Heart left ventricle (tissue), 16 donors: ENCODE measurements at regions not wholly inside any gene's neighbourhood (a gene's known extent, or its start where the extent isn't known, plus 50 kb on each side); places are given as distances from the start of the nearest gene placed in this dataset.

Source experiments
- ATAC-seq, 4 donors: fragments of 200-7000 bp; cut with Tn5 transposase; one replicate each; pipeline ENCODE4 v1.9.1; 2020 to 2022; ENCODE audit warnings: moderate library complexity in 4 of 4, mild to moderate bottlenecking in 3 of 4, moderate number of reproducible peaks in 1 of 4
- DNase-seq, 5 donors: peaks; one replicate each; pipeline ENCODE4 v3.0.0-alpha.2; 2020
- H3K27ac ChIP-seq, 12 donors: fragments of 200-600 bp; sonication (generic) in 4 of 12; one replicate each; pipeline versions ENCODE4 v1.5.0 to v1.8.0; 2016 to 2022; ENCODE audit warnings: mild to moderate bottlenecking in 2 of 12
- H3K27me3 ChIP-seq, 9 donors: fragments of 200-600 bp; sonication (generic) in 2 of 9; one replicate each; pipeline versions ENCODE4 v1.5.1 to v1.8.0; 2016 to 2022; ENCODE audit warnings: mild to moderate bottlenecking in 3 of 9
- H3K36me3 ChIP-seq, 9 donors: fragments of 200-600 bp; sonication (generic) in 2 of 9; one replicate each; pipeline versions ENCODE4 v1.5.0 to v1.8.0; 2018 to 2022; ENCODE audit warnings: mild to moderate bottlenecking in 2 of 9
- H3K4me1 ChIP-seq, 12 donors: fragments of 200-600 bp; sonication (generic) in 4 of 12; one replicate each; pipeline versions ENCODE4 v1.5.0 to v1.8.0; 2016 to 2022; ENCODE audit warnings: mild to moderate bottlenecking in 3 of 12
- H3K4me3 ChIP-seq, 12 donors: fragments of 200-600 bp; sonication (generic) in 4 of 12; one replicate each; pipeline versions ENCODE4 v1.5.0 to v1.8.0; 2017 to 2022; ENCODE audit warnings: mild to moderate bottlenecking in 9 of 12, moderate library complexity in 4 of 12
- H3K9me3 ChIP-seq, 12 donors: fragments of 200-600 bp; sonication (generic) in 4 of 12; one replicate each; pipeline versions ENCODE4 v1.5.0 to v1.8.0; 2016 to 2022; ENCODE audit warnings: mild to moderate bottlenecking in 1 of 12
- POLR2A ChIP-seq, 2 donors: fragments of 450-650 bp; IDR thresholded peaks; one replicate each; pipeline ENCODE4 v1.6.1; 2017; ENCODE audit warnings: antibody characterized with exemption in 2 of 2, mild to moderate bottlenecking in 2 of 2, moderate library complexity in 2 of 2
- WGBS, 4 donors: extraction: QIAGEN DNeasy Blood & Tissue Kit in 2 of 4; methylation state at CpG; one replicate each; pipeline versions ENCODE4 v1.1.5 to v1.1.7; 2013 to 2018; 5-methylcytosine and 5-hydroxymethylcytosine counted together
- intact Hi-C, 10 donors: fragments of 100-400 bp; cut with DNase I; formaldehyde crosslinking; loops; one replicate each; pipeline versions ENCODE4 v1.11.1 to v1.14.2; 2022
- TF ChIP-seq, protein P1 (sequence below), 12 donors: fragments of 200-600 bp; sonication (generic) in 4 of 12; IDR thresholded peaks; one replicate each; pipeline versions ENCODE4 v1.5.0 to v1.8.0; 2018 to 2022; ENCODE audit warnings: antibody characterized with exemption in 12 of 12, mild to moderate bottlenecking in 5 of 12
- donor health status: ischemic (EF 13 %, LVEDD 7.1; RV severe dilation, severe dysfunction).
- donor health status: healthy with polysubstance abuse.
- donor health status: DM: no; HTN: yes; CAD: no.
- donor health status: DM: no; HTN: no; CAD: no.
- donor health status: ischemic (EF 25% LVEDD 6.9; RV normal size, moderate dysfunction).
- donor health status: ischemic (EF 25% LVEDD 5.7; RV mildly dilated, moderate dysfunction).
- donor health status: healthy.
- donor health status: DM: yes; HTN: yes; CAD: no.
- donor health status: ischemic (EF 35%, LVEDD 5.7; RV mildly dilated, moderate dysfunction).
- donor health status: nonischemic (EF 11% LVEDD 7.7; RV severe dilation, severe dysfunction).
- donor health status: DM: yes; HTN: yes; CAD: no.
- donor health status: PGD.
- donor health status: ischemic (EF 29% LVEDD 5.4; RV normal size, mild dysfunction).
- donor health status: nonischemic (EF 23%, LVEDD 6.1; RV moderate dilation, normal function).

DNA sequence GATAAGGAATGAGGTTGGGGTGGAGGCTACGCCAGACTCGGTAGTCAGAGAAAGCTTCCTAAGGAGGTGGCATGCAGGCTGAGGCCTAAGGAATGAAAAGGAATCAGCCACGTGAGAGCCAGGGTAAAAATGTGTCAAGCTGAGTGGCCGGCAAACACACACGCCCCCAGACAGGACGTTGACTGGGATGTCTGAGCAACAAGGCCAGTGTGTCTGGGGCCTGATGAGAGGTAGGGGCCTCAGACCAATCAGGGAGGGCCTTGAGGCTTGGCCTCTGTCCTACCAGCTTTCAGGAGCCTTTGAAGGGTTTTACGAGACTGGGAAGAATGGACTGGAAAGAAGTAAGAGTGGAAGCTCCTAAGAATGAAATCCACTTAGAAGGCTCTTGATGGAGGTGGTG, 61.0 kb upstream of the PHACTR2 start:
- DNase-seq (no peak), ATAC-seq (no peak)
- no peaks in the 10 kb centered on the region for H3K36me3 ChIP-seq
- WGBS, 4 donors: 75 to 84% (median 80%) methylated on average over 7 of the region's 7 CpGs
- no peak overlapping the region for H3K4me3 ChIP-seq
- no peaks in the 10 kb centered on the region for H3K9me3 ChIP-seq
- intact Hi-C loops: no loop called here
- TF ChIP-seq, protein P1, sequence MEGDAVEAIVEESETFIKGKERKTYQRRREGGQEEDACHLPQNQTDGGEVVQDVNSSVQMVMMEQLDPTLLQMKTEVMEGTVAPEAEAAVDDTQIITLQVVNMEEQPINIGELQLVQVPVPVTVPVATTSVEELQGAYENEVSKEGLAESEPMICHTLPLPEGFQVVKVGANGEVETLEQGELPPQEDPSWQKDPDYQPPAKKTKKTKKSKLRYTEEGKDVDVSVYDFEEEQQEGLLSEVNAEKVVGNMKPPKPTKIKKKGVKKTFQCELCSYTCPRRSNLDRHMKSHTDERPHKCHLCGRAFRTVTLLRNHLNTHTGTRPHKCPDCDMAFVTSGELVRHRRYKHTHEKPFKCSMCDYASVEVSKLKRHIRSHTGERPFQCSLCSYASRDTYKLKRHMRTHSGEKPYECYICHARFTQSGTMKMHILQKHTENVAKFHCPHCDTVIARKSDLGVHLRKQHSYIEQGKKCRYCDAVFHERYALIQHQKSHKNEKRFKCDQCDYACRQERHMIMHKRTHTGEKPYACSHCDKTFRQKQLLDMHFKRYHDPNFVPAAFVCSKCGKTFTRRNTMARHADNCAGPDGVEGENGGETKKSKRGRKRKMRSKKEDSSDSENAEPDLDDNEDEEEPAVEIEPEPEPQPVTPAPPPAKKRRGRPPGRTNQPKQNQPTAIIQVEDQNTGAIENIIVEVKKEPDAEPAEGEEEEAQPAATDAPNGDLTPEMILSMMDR (IDR thresholded peaks at IDR 0.05): no peak
- TF ChIP-seq POLR2A (IDR thresholded peaks at IDR 0.05): no peak
- H3K27ac ChIP-seq: no peak overlapping the region
- peaks cover 0 to 18% (median 1%) of the 10 kb centered on the region in 12 donors for H3K4me1 ChIP-seq
- H3K27me3 ChIP-seq: no peaks in the 10 kb centered on the region

DNA sequence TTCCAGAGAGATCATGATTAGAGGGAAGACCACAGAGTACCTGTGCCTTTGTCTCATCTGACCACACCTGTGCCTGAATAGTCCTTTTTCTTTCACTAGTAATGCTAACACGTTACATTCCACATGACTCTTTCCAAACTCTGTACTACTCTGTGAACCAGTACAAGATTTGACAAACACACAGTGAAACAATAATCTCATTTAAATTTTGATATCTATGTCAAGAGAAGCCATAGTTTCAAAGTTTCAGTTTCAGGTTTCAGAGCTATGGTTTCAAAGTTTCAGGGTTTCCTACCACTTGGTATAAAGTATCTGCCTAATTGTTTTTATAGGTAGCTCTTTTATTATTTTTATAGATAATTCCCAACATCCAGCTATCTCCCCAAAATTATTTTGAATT, 62.0 kb upstream of the PHACTR2 start:
- no peaks in the 10 kb centered on the region for H3K9me3 ChIP-seq
- H3K36me3 ChIP-seq: no peaks in the 10 kb centered on the region
- TF ChIP-seq, protein P1 (IDR thresholded peaks at IDR 0.05): no peak
- TF ChIP-seq POLR2A (IDR thresholded peaks at IDR 0.05): no peak
- peaks cover 0 to 18% (median 1%) of the 10 kb centered on the region in 12 donors for H3K4me1 ChIP-seq
- intact Hi-C loops: no loop called here
- H3K27ac ChIP-seq: no peak overlapping the region
- H3K4me3 ChIP-seq: no peak overlapping the region
- ATAC-seq: no peak
- no peak for DNase-seq
- WGBS, 4 donors: 94 to 98% (median 96%) methylated on average over 1 of the region's 1 CpG
- H3K27me3 ChIP-seq: no peaks in the 10 kb centered on the region

DNA sequence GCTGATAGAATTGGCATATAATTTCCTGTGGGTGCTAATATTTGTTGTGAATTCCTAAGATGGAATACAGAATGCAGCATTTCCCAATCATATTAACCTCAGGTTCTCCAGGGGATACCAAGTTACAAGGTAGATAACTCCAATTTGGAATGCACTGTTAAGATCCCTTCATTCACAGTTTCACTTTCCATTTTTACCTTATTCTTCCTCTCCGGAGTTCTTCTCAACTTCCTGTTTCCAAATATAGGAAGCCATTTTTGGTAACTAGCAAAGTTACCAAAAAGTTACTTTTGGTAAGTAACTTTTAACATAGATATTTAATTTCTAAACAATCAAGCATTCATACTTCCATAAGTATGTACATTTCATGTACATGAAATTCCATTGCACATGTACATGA, 63.5 kb upstream of the PHACTR2 start:
- 27 to 42% (median 35%) methylated on average over 1 of the region's 1 CpG for WGBS, 4 donors
- Histone ChIP-seq H3K4me3 (peak overlapping the region in 6 of 12 donors; percentile 11 to 36 (median 20)), H3K9me3 (no peaks in the 10 kb centered on the region), H3K27me3 (no peaks in the 10 kb centered on the region), H3K4me1 (peaks cover 0 to 14% (median 0%) of the 10 kb centered on the region in 12 donors), H3K36me3 (no peaks in the 10 kb centered on the region), H3K27ac (peak overlapping the region in 1 of 12 donors; percentile 23)
- no peak for ATAC-seq
- no peak for DNase-seq
- TF ChIP-seq POLR2A (IDR thresholded peaks at IDR 0.05): no peak
- TF ChIP-seq, protein P1 (IDR thresholded peaks at IDR 0.05): no peak
- intact Hi-C loops: no loop called here

DNA sequence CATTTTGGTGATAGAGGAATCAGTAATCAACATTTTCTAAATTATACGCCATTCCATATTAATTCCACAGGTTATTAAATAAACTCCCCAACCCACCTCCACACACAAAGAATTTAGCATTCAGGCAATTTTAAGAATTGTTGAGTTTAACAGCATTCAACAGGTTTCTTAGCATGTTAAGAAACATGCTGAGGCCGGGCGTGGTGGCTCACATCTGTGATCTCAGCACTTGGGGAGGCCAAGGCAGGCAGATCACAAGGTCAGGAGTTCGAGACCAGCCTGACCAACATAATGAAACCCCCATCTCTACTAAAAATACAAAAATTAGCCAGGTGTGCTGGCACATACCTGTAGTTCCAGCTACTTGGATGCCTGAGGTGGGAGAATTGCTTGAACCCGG, 64.0 kb upstream of the PHACTR2 start:
- 92 to 98% (median 95%) methylated on average over 5 of the region's 5 CpGs for WGBS, 4 donors
- DNase-seq: no peak
- peak overlapping the region in 3 of 12 donors; percentile 11 to 36 (median 18) for H3K4me3 ChIP-seq
- H3K36me3 ChIP-seq: no peaks in the 10 kb centered on the region
- TF ChIP-seq POLR2A (IDR thresholded peaks at IDR 0.05): no peak
- TF ChIP-seq, protein P1 (IDR thresholded peaks at IDR 0.05): no peak
- no peak overlapping the region for H3K27ac ChIP-seq
- peaks cover 0 to 14% (median 0%) of the 10 kb centered on the region in 12 donors for H3K4me1 ChIP-seq
- no peaks in the 10 kb centered on the region for H3K9me3 ChIP-seq
- no peak for ATAC-seq
- intact Hi-C loops: no loop called here
- H3K27me3 ChIP-seq: no peaks in the 10 kb centered on the region
